Activated CD4-positive, alpha-beta T cell treated with anti-CD3 and anti-CD28 coated beads for 36 hours (primary cell): ENCODE measurements at regions not wholly inside any gene's neighbourhood (a gene's known extent, or its start where the extent isn't known, plus 50 kb on each side); places are given as distances from the start of the nearest gene placed in this dataset.
"Not testable (repeated sequence)": the region's sequence is repeated elsewhere in the genome, so short reads cannot be mapped to it uniquely, and the experiment has no call there.

Experiments
- ATAC-seq: fragments of 200-7000 bp; cut with Tn5 transposase; one replicate; pipeline ENCODE4 v1.10.0; 2021; ENCODE audit warnings: mild to moderate bottlenecking, moderate library complexity
- CTCF ChIA-PET: fragments of 350-600 bp; sonication (Branson Sonifier 250); formaldehyde crosslinking; loops from one replicate; lab custom pipeline; 2021; ENCODE audit warnings: antibody characterized with exemption; lab: Charles Lee
- POLR2A ChIA-PET: fragments of 350-600 bp; sonication (Branson Sonifier 250); formaldehyde crosslinking; loops from one replicate; lab custom pipeline; 2021; ENCODE audit warnings: antibody characterized with exemption, inconsistent platforms; lab: Charles Lee
- DNase-seq: peaks from one replicate; pipeline ENCODE4 v3.0.0-alpha.2; 2020
- H3K27ac Mint-ChIP-seq: one replicate; pipeline ENCODE4 v1.8.0; 2021; ENCODE audit warnings: mixed read lengths
- H3K27me3 Mint-ChIP-seq: one replicate; pipeline ENCODE4 v1.8.0; 2021; ENCODE audit warnings: mixed read lengths
- H3K36me3 Mint-ChIP-seq: one replicate; pipeline ENCODE4 v1.8.0; 2021; ENCODE audit warnings: low read depth, mixed read lengths
- H3K4me1 Mint-ChIP-seq: one replicate; pipeline ENCODE4 v1.8.0; 2021; ENCODE audit warnings: mixed read lengths
- H3K4me3 Mint-ChIP-seq: one replicate; pipeline ENCODE4 v1.8.0; 2021; ENCODE audit warnings: mild to moderate bottlenecking, moderate library complexity, mixed read lengths
- H3K9me3 Mint-ChIP-seq: one replicate; pipeline ENCODE4 v1.8.0; 2021; ENCODE audit warnings: low read depth, mixed read lengths
- intact Hi-C, 2 experiments: fragments of 100-400 bp; cut with DNase I in 1 of 2; cut with micrococcal nuclease in 1 of 2; formaldehyde crosslinking; loops; one replicate each; pipeline versions ENCODE4 v1.14.2 to v1.15.1; 2022 to 2024; cut with DNase I, micrococcal nuclease

GRCh38 chr14:71348394-71348793 lies 441.1 kb downstream of the PCNX1 start:
- ATAC-seq = no peak
- no peak overlapping the region for H3K27ac Mint-ChIP-seq
- peaks cover 19% of the 10 kb centered on the region for H3K36me3 Mint-ChIP-seq
- no peak for DNase-seq
- H3K4me1 Mint-ChIP-seq = peaks cover 26% of the 10 kb centered on the region
- CTCF ChIA-PET = no interaction called here
- POLR2A ChIA-PET = no interaction called here
- no peaks in the 10 kb centered on the region for H3K9me3 Mint-ChIP-seq
- intact Hi-C loops = no loop called here
- H3K4me3 Mint-ChIP-seq = no peak overlapping the region
- no peaks in the 10 kb centered on the region for H3K27me3 Mint-ChIP-seq

DNA sequence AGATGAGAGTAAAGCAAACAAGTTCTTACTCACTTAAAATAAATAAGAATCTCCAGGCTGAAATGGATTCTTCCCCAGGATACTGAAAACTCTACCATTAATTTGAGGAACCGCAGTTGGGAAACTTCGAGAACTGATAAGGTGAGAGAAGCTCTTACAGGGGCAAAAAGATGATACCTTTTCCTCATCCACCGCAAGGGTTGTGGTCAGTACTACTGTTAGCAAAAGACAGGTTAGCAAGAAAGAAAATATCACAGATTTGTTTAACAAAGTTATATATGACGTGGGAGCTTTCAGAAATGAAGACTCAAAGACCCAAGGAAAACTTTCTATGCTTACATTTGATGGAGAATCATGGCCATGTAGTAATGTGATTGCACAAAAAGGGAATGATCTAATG lies 441.6 kb downstream of the PCNX1 start:
- no peaks in the 10 kb centered on the region for H3K9me3 Mint-ChIP-seq
- no peaks in the 10 kb centered on the region for H3K27me3 Mint-ChIP-seq
- intact Hi-C loops = no loop called here
- POLR2A ChIA-PET = no interaction called here
- peaks cover 24% of the 10 kb centered on the region for H3K36me3 Mint-ChIP-seq
- H3K27ac Mint-ChIP-seq = no peak overlapping the region
- no peak overlapping the region for H3K4me3 Mint-ChIP-seq
- CTCF ChIA-PET = no interaction called here
- DNase-seq (no peak), ATAC-seq (no peak)
- peaks cover 26% of the 10 kb centered on the region for H3K4me1 Mint-ChIP-seq

GRCh38 chr14:71354142-71354541 lies 446.9 kb downstream of the PCNX1 start:
- peaks cover 9% of the 10 kb centered on the region for H3K9me3 Mint-ChIP-seq
- DNase-seq (no peak), ATAC-seq (no peak)
- H3K4me3 Mint-ChIP-seq = no peak overlapping the region
- H3K27ac Mint-ChIP-seq = no peak overlapping the region
- peaks cover 37% of the 10 kb centered on the region for H3K36me3 Mint-ChIP-seq
- ChIA-PET CTCF (no interaction called here), POLR2A (no interaction called here)
- no peaks in the 10 kb centered on the region for H3K27me3 Mint-ChIP-seq
- H3K4me1 Mint-ChIP-seq = peaks cover 39% of the 10 kb centered on the region
- intact Hi-C loops = no loop called here

GRCh38 chr14:71354801-71355200 lies 447.5 kb downstream of the PCNX1 start:
- Mint-ChIP-seq H3K4me3 (no peak overlapping the region), H3K27me3 (no peaks in the 10 kb centered on the region), H3K27ac (no peak overlapping the region), H3K36me3 (peaks cover 36% of the 10 kb centered on the region), H3K4me1 (peaks cover 39% of the 10 kb centered on the region), H3K9me3 (peaks cover 14% of the 10 kb centered on the region)
- intact Hi-C loops = no loop called here
- POLR2A ChIA-PET = no interaction called here
- CTCF ChIA-PET = no interaction called here
- ATAC-seq (no peak), DNase-seq (no peak)

DNA sequence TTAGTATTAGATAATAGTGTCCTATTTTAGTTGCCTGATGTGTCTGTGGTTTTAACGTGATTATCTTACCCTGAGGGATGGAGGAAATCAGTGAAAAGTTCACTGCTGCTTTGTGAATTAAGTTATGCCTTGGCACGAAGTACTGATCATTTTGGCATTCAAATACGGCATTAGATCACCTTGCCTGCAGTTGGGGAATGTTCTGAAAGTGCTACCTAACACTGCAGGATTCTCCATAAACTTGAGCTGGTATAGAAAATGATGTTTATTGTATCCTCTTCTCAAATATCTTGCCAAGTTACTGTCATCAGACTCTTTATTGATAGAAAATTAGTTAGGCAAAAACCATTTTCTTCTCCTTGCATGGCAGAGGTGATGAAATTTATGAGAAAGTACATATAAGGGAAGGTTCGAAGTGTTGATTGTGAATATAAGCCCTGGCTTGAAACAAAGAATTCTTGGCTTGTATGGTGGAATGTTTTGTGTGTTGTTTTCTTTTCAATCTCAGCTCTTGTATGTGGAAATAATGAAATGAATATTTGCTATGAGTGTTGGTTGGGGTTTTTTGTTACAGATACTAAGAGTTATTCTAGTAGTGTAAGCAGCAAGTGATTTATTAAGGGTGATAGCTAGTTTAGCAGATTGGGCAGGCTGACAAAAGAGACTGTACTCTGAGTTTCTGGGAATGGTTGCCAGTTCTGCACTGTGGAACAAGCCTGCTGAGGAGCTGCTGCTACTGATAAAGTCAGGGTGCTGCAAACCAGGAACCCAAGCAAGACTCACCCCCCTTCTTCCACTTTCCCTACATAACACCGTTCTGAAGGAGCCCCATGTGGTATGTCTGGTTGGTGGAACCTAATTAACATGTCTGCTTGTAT lies 448.3 kb downstream of the PCNX1 start:
- POLR2A ChIA-PET = no interaction called here
- DNase-seq (no peak), ATAC-seq (no peak)
- CTCF ChIA-PET = interaction anchor here (0.7 to 1.3 kb wide), 2 partner anchors 24 to 34 kb away, joined by 3 read pairs; no protein-coding TSS in a partner anchor
- no peak overlapping the region for H3K27ac Mint-ChIP-seq
- peaks cover 38% of the 10 kb centered on the region for H3K36me3 Mint-ChIP-seq
- H3K9me3 Mint-ChIP-seq = peaks cover 16% of the 10 kb centered on the region
- H3K4me3 Mint-ChIP-seq = no peak overlapping the region
- peaks cover 41% of the 10 kb centered on the region for H3K4me1 Mint-ChIP-seq
- H3K27me3 Mint-ChIP-seq = no peaks in the 10 kb centered on the region
- intact Hi-C loops = no loop called here

DNA sequence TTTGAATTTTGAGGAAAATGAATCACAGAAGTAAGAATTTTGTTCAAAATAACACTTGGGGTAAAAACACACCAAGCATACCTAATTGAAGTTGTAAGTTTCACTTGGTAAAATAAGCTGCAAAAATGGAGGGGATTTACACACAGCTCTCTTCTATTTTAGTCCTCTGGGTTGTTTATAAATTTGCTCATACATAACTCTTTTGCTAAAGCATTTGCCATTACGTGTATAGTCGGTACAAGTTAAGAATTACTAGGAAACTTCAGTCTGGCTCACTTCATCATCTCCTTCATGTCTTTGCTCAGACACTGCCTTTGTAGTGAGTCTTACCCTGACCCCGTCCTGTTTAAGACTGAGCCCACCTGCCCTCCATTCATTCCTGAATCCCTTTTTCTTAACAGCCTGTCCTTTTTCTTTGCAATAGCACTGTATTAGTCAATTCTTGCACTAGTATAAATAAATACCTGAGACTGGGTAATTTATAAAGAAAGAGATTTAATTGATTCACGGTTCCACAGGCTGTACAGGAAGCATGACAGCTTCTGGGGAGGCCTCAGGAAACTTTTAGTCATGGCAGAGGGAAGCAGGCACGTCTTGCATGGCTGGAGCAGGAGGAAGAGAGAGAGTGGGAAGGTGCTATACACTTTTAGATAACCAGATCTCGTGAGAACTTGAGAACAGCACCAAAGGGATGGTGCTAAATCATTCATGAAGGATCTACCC lies 451.1 kb downstream of the PCNX1 start:
- H3K9me3 Mint-ChIP-seq = peaks cover 16% of the 10 kb centered on the region
- no peaks in the 10 kb centered on the region for H3K27me3 Mint-ChIP-seq
- DNase-seq = peak; percentile 58
- H3K4me1 Mint-ChIP-seq = peaks cover 57% of the 10 kb centered on the region
- ATAC-seq = peak; percentile 70
- H3K36me3 Mint-ChIP-seq = peaks cover 29% of the 10 kb centered on the region
- ChIA-PET POLR2A (interaction anchor here (0.6 kb wide), 1 partner anchor 28 kb away, joined by 3 read pairs; no protein-coding TSS in a partner anchor), CTCF (interaction anchor here (0.6 to 1.0 kb wide), 2 partner anchors 82 to 227 kb away, joined by 3 to 4 read pairs; no protein-coding TSS in a partner anchor)
- intact Hi-C loops = no loop called here
- H3K27ac Mint-ChIP-seq = peak overlapping the region; percentile 14
- no peak overlapping the region for H3K4me3 Mint-ChIP-seq

- Mint-ChIP-seq H3K4me1 (peaks cover 63% of the 10 kb centered on the region), H3K36me3 (peaks cover 23% of the 10 kb centered on the region), H3K27ac (peak overlapping the region; percentile 14), H3K9me3 (peaks cover 16% of the 10 kb centered on the region)
- intact Hi-C loops, POLR2A ChIA-PET, H3K4me3 Mint-ChIP-seq, DNase-seq, H3K27me3 Mint-ChIP-seq: not testable (repeated sequence)
- ATAC-seq = peak; percentile 15
- CTCF ChIA-PET = interaction anchor here (1.0 kb wide), 1 partner anchor 81 kb away, joined by 4 read pairs; no protein-coding TSS in a partner anchor
These were observed 451.7 kb downstream of the PCNX1 start for GRCh38 chr14:71358932-71359421.

GRCh38 chr14:71359823-71360222 lies 452.6 kb downstream of the PCNX1 start:
- Mint-ChIP-seq H3K27ac (peak overlapping the region; percentile 33), H3K27me3 (no peaks in the 10 kb centered on the region), H3K4me1 (peaks cover 69% of the 10 kb centered on the region), H3K36me3 (peaks cover 28% of the 10 kb centered on the region), H3K9me3 (peaks cover 16% of the 10 kb centered on the region), H3K4me3 (no peak overlapping the region)
- ATAC-seq (no peak), DNase-seq (no peak)
- CTCF ChIA-PET = no interaction called here
- intact Hi-C loops = no loop called here
- POLR2A ChIA-PET = no interaction called here

DNA sequence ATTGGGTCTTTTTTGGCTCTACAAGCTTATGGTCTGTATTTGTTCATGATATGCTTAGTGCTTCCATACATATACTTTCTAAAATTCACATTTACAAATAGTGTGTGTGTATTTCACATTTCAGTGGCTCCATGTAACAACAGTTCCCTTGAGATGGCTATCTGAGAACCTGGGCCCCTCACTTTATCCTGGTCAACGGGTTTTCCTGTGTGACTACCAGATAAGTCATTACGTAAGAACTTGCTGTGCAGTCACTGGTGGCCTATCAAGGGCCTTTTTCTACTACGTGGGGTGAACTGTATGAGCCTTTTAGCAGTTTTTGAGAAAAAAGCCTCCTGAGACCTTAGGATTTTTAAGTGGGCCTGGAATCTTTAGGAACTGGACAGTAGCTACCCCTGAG lies 454.1 kb downstream of the PCNX1 start:
- CTCF ChIA-PET = interaction anchor here (1.4 to 1.9 kb wide), 2 partner anchors 9 to 14 kb away, joined by 4 read pairs; no protein-coding TSS in a partner anchor
- H3K27ac Mint-ChIP-seq = no peak overlapping the region
- intact Hi-C loops = no loop called here
- POLR2A ChIA-PET = interaction anchor here (0.6 kb wide), 1 partner anchor 35 kb away, joined by 4 read pairs; no protein-coding TSS in a partner anchor
- H3K9me3 Mint-ChIP-seq = peaks cover 16% of the 10 kb centered on the region
- ATAC-seq (no peak), DNase-seq (no peak)
- no peak overlapping the region for H3K4me3 Mint-ChIP-seq
- H3K27me3 Mint-ChIP-seq = no peaks in the 10 kb centered on the region
- peaks cover 64% of the 10 kb centered on the region for H3K4me1 Mint-ChIP-seq
- H3K36me3 Mint-ChIP-seq = peaks cover 28% of the 10 kb centered on the region

DNA sequence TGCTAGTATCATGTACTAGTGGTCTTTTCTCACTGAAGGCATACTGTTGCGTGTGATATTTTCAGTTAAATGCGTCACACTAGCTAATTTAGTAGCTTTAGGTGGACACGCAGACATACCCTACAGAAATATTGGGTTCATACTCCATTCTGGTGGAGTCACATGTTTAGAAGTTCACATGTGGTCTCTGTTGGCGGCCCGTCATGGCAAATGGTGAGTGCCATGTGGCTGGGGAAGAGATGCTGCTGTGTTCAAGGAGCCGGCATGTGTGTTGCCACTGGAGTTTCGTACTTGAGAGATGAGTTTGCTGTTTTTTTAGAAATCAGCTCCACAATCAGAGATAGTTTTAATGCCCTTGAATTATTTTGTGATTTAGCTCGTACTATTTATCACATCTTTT lies 454.6 kb downstream of the PCNX1 start:
- peaks cover 28% of the 10 kb centered on the region for H3K36me3 Mint-ChIP-seq
- DNase-seq = no peak
- H3K9me3 Mint-ChIP-seq = peaks cover 16% of the 10 kb centered on the region
- peak overlapping the region; percentile 3 for H3K27ac Mint-ChIP-seq
- CTCF ChIA-PET = interaction anchor here (1.4 to 1.9 kb wide), 2 partner anchors 10 to 13 kb away, joined by 4 read pairs; no protein-coding TSS in a partner anchor
- no peak overlapping the region for H3K4me3 Mint-ChIP-seq
- no peak for ATAC-seq
- H3K4me1 Mint-ChIP-seq = peaks cover 64% of the 10 kb centered on the region
- H3K27me3 Mint-ChIP-seq = no peaks in the 10 kb centered on the region
- intact Hi-C loops = loop anchor here in 1 of 2 experiments (2.0 kb wide), 1 partner anchor 29 kb away; no protein-coding TSS in a partner anchor
- POLR2A ChIA-PET = interaction anchor here (0.6 kb wide), 1 partner anchor 36 kb away, joined by 4 read pairs; no protein-coding TSS in a partner anchor

DNA sequence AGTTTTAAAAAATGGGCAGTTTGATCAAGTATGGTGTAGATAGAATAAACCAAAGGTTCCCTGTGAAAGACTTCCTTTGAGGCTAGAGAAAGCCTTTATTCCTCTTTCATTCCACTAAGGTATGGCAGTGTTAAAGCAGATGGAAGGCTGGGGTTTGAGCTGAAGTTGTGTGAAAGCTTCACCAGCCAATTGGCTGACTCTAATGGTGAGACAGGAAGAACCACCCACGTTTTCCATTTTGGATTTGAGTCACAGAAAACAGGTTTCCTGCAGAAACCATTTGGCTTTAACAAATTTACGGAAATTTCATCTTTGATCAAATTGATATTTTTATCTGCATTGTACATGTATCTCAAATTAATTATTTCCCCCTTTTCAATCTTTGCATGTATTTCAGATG lies 455.0 kb downstream of the PCNX1 start:
- intact Hi-C loops = loop anchor here in 1 of 2 experiments (2.0 kb wide), 1 partner anchor 29 kb away; no protein-coding TSS in a partner anchor
- DNase-seq (no peak), ATAC-seq (no peak)
- ChIA-PET POLR2A (interaction anchor here (0.6 kb wide), 2 partner anchors 36 to 111 kb away, joined by 4 read pairs; no protein-coding TSS in a partner anchor), CTCF (interaction anchor here (1.4 to 1.9 kb wide), 2 partner anchors 10 to 13 kb away, joined by 4 read pairs; no protein-coding TSS in a partner anchor)
- Mint-ChIP-seq H3K4me1 (peaks cover 64% of the 10 kb centered on the region), H3K36me3 (peaks cover 28% of the 10 kb centered on the region), H3K4me3 (no peak overlapping the region), H3K27ac (peak overlapping the region; percentile 3), H3K27me3 (no peaks in the 10 kb centered on the region), H3K9me3 (peaks cover 16% of the 10 kb centered on the region)
